ENCODE measurements at regions not wholly inside any gene's neighbourhood (a gene's known extent, or its start where the extent isn't known, plus 50 kb on each side); places are given as distances from the start of the nearest gene placed in this dataset.

DNA sequence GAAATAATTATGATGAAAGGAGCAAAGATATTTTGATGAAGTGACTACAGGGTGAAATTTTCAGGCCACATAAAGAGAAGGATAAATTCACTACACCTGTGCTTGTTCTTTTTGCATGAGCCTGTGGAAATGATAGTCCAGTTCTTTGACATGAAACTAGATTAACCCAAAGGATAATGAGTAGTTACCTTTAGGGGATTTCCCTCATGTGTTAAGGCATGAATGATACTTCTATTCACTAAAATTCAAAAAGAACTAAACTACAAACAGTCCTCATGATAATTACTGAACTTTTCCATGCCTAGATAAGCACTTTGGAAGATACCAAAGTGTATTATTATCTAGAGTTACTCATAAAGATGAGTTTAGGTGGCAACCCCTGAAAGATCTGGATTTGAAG, 244.3 kb downstream of the PTPRC start:
- H3K4me3 ChIP-seq (ENCODE audit: low read depth, low read length): no peak overlapping the region
- in situ Hi-C loops (cut with HindIII; ENCODE audit: low sequenced_read_pairs): no loop called here
- TF ChIP-seq, protein P1, sequence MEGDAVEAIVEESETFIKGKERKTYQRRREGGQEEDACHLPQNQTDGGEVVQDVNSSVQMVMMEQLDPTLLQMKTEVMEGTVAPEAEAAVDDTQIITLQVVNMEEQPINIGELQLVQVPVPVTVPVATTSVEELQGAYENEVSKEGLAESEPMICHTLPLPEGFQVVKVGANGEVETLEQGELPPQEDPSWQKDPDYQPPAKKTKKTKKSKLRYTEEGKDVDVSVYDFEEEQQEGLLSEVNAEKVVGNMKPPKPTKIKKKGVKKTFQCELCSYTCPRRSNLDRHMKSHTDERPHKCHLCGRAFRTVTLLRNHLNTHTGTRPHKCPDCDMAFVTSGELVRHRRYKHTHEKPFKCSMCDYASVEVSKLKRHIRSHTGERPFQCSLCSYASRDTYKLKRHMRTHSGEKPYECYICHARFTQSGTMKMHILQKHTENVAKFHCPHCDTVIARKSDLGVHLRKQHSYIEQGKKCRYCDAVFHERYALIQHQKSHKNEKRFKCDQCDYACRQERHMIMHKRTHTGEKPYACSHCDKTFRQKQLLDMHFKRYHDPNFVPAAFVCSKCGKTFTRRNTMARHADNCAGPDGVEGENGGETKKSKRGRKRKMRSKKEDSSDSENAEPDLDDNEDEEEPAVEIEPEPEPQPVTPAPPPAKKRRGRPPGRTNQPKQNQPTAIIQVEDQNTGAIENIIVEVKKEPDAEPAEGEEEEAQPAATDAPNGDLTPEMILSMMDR (IDR thresholded peaks at IDR 0.05; ENCODE audit: low read depth, low read length, missing control alignments): no peak
- no peak for DNase-seq (ENCODE audit: low read depth)

DNA sequence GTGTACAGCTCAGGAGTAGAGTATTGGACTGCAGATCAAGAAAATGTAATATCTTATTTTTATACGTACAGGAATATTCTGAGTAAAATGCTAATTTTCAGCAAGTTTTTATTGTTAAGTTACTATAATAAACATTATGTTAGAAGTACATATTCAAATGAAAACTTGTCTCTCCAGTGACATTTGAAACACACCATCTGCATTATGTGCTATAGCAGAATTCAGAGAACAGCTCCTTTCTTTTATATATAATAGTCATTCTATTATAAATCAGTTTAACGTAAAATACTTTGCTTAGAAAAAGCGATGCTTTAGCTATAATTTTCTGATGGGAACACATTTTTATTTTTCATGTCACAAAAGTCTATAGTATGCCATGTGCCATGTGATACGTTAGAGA, 249.0 kb downstream of the PTPRC start:
- no peak overlapping the region for H3K4me3 ChIP-seq (ENCODE audit: low read depth, low read length)
- TF ChIP-seq, protein P1 (IDR thresholded peaks at IDR 0.05; ENCODE audit: low read depth, low read length, missing control alignments): no peak
- in situ Hi-C loops (cut with HindIII; ENCODE audit: low sequenced_read_pairs): no loop called here
- no peak for DNase-seq (ENCODE audit: low read depth)

DNA sequence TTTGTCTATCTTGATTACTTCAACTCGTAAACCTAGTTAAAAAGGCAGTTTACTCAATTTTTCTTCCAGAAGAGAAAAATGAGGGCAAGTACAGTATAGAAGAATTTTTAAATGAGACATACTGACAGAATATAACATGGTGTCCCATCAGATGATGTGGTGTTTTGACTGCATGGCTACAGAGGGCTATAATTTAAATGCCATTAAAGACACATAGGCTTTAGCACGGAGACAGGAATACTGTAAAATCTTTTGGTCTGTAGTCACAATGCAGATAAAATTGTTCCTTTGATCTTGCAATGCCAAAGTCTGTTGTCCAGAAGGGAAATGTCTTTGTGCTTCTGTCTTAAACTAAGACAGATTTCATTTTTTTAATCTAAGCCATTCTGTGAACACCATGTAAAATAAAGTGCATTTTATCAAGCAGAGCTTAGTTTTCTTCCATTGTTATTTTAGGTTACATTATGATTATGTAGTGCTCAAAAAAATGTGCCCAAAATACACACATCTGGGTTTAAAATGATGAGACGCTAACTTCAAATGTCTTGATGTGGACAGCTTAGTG, 249.6 kb downstream of the PTPRC start:
- no peak for DNase-seq (ENCODE audit: low read depth)
- no peak overlapping the region for H3K4me3 ChIP-seq (ENCODE audit: low read depth, low read length)
- TF ChIP-seq, protein P1 (IDR thresholded peaks at IDR 0.05; ENCODE audit: low read depth, low read length, missing control alignments): no peak
- in situ Hi-C loops (cut with HindIII; ENCODE audit: low sequenced_read_pairs): no loop called here

DNA sequence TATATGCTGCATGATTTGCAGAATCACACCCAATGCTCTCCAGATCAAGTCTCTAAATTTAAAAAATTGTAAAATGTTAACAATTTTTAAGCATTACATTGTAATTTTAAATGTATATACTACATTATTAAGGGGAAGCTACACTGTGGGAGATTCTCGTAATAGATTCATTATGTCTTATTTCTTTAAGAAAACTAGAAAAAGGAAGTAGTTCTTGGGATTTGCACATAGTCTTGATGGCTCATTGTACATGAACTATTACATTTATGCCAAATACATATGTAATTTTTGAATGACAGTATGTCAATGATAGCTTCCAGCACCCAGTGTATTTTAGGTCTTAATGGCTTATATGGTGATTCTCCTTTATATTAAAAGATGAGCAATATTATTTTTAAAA, 250.3 kb downstream of the PTPRC start:
- H3K4me3 ChIP-seq (ENCODE audit: low read depth, low read length): no peak overlapping the region
- TF ChIP-seq, protein P1 (IDR thresholded peaks at IDR 0.05; ENCODE audit: low read depth, low read length, missing control alignments): no peak
- in situ Hi-C loops (cut with HindIII; ENCODE audit: low sequenced_read_pairs): no loop called here
- DNase-seq (ENCODE audit: low read depth): no peak

DNA sequence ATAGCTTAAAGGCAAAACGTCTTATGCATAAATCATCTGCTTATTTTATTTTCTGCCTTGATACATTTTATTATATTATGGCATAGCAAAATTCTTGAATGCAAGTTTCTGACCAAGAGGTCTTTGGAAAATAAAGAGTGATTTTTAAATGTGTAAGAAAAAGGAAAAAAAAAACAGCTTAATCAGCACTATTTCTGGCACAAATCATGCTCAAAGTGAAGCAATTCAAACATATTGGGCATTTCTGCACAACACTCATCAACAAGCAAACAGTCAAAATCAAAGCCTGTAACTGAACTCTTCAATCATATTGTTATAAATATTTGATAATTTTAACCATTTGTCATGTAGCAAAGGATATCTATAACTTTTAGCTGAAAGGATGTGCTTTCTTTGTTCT, 250.9 kb downstream of the PTPRC start:
- H3K4me3 ChIP-seq (ENCODE audit: low read depth, low read length): no peak overlapping the region
- TF ChIP-seq, protein P1 (IDR thresholded peaks at IDR 0.05; ENCODE audit: low read depth, low read length, missing control alignments): no peak
- in situ Hi-C loops (cut with HindIII; ENCODE audit: low sequenced_read_pairs): no loop called here
- DNase-seq (ENCODE audit: low read depth): no peak

DNA sequence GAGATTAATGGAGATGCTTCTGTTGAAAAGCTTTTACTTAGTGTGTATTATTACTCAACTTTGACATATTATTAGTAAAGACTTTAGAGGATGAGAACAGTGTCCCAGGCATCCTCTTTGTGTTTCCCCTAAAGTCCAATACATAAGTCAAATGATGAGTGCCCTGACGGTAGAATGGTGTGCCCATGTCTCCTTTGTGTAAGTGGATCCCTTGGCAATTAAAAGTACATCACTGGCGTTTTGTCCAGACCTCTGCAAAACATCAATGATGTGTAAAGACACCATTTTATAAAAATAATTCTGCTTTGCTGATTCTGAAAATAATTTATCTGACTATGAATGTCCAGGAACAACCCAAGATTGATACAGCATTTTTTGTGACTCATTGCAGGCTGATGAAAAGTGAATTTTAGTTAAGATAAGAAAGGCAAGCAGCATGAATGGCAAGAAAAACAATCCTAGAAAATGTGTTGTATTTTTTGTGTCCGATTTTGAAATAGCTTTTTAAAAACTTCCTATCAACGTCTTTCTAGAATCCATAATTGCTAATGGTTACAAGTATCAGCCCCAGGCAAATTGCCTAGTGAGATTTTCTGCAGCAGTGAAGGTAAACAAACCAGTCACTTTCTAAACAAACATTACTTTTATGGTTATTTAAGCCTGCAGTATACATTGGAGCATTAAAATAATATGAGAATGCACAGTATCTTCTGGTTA, 251.5 kb downstream of the PTPRC start:
- DNase-seq (ENCODE audit: low read depth): no peak
- in situ Hi-C loops (cut with HindIII; ENCODE audit: low sequenced_read_pairs): no loop called here
- TF ChIP-seq, protein P1 (IDR thresholded peaks at IDR 0.05; ENCODE audit: low read depth, low read length, missing control alignments): no peak
- no peak overlapping the region for H3K4me3 ChIP-seq (ENCODE audit: low read depth, low read length)
